ENCODE measurements at regions not wholly inside any gene's neighbourhood (a gene's known extent, or its start where the extent isn't known, plus 50 kb on each side); places are given as distances from the start of the nearest gene placed in this dataset.

GRCh38 chr5:39658866-39659265 is 234.1 kb upstream of the DAB2 start:
- no peak for ATAC-seq
- Histone ChIP-seq H3K9me3 (no peaks in the 10 kb centered on the region), H3K4me3 (no peak overlapping the region), H3K4me2 (no peak overlapping the region), H3K27ac (no peak overlapping the region), H3K4me1 (no peaks in the 10 kb centered on the region)
- WGBS (ENCODE audit: missing lambda C conversion rate) = 75% methylated on average over 4 of the region's 4 CpGs
- CTCF ChIA-PET = no interaction called here
- DNase-seq (ENCODE audit: low read depth in 1 of 2, low spot score in 1 of 2) = no peak
- TF ChIP-seq E2F6 (IDR thresholded peaks at IDR 0.05; ENCODE audit: borderline replicate concordance, low read depth) (no peak), HDAC2 (IDR thresholded peaks at IDR 0.05) (no peak), ELK1 (IDR thresholded peaks at IDR 0.05; ENCODE audit: low read depth, low read length) (no peak), KDM1A (IDR thresholded peaks at IDR 0.05; ENCODE audit: low read depth) (no peak), EP300 (IDR thresholded peaks at IDR 0.05) (no peak), FOSB (CRISPR knock-in tag; IDR thresholded peaks at IDR 0.05) (no peak), USF2 (IDR thresholded peaks at IDR 0.05) (no peak), CHD2 (IDR thresholded peaks at IDR 0.05; ENCODE audit: low read length, partially characterized antibody) (no peak), TP53 (CRISPR knock-in tag; IDR thresholded peaks at IDR 0.05) (no peak)
- POLR2A ChIA-PET = no interaction called here
- FAIRE-seq = no peak

GRCh38 chr5:39657943-39658342 is 233.2 kb upstream of the DAB2 start:
- Histone ChIP-seq H3K4me3 (no peak overlapping the region), H3K27ac (no peak overlapping the region), H3K9me3 (no peaks in the 10 kb centered on the region), H3K4me2 (no peak overlapping the region), H3K4me1 (no peaks in the 10 kb centered on the region)
- POLR2A ChIA-PET = no interaction called here
- ATAC-seq (no peak), DNase-seq (ENCODE audit: low read depth in 1 of 2, low spot score in 1 of 2) (no peak), FAIRE-seq (no peak)
- CTCF ChIA-PET = no interaction called here
- TF ChIP-seq NR3C1 (IDR thresholded peaks at IDR 0.05) (no peak), ESRRA (IDR thresholded peaks at IDR 0.05; ENCODE audit: borderline replicate concordance, low read length) (no peak), PHF8 (IDR thresholded peaks at IDR 0.05; ENCODE audit: borderline replicate concordance, low read depth) (no peak)
- 83% methylated on average over 1 of the region's 1 CpG for WGBS (ENCODE audit: missing lambda C conversion rate)

- Histone ChIP-seq H3K4me2 (no peak overlapping the region), H3K27ac (no peak overlapping the region), H3K4me3 (no peak overlapping the region), H3K4me1 (no peaks in the 10 kb centered on the region), H3K9me3 (no peaks in the 10 kb centered on the region)
- ChIA-PET CTCF (interaction anchor here (0.5 to 1.3 kb wide), 2 partner anchors 8 to 652 kb away, joined by 3 to 6 read pairs; no protein-coding TSS in a partner anchor), POLR2A (no interaction called here)
- no peak for FAIRE-seq
- DNase-seq (ENCODE audit: low read depth in 1 of 2, low spot score in 1 of 2) = no peak
- no peak for TF ChIP-seq ZSCAN20 (CRISPR knock-in tag; IDR thresholded peaks at IDR 0.05)
- ATAC-seq = no peak
Observed at GRCh38 chr5:39656600-39656999, 231.8 kb upstream of the DAB2 start.

GRCh38 chr5:39654715-39655114 is 229.9 kb upstream of the DAB2 start:
- Histone ChIP-seq H3K9me3 (no peaks in the 10 kb centered on the region), H3K27ac (no peak overlapping the region), H3K4me2 (no peak overlapping the region), H3K4me3 (no peak overlapping the region), H3K4me1 (no peaks in the 10 kb centered on the region)
- WGBS (ENCODE audit: missing lambda C conversion rate) = 53% methylated on average over 4 of the region's 4 CpGs
- FAIRE-seq = no peak
- DNase-seq (ENCODE audit: low read depth in 1 of 2, low spot score in 1 of 2) = no peak
- no peak for ATAC-seq
- POLR2A ChIA-PET = interaction anchor here (0.7 kb wide), 1 partner anchor 50 kb away, joined by 3 read pairs; no protein-coding TSS in a partner anchor
- CTCF ChIA-PET = no interaction called here
- TF ChIP-seq EP300 (IDR thresholded peaks at IDR 0.05) (no peak), ZNF302 (CRISPR knock-in tag; IDR thresholded peaks at IDR 0.05) (no peak), RARB (CRISPR knock-in tag; IDR thresholded peaks at IDR 0.05) (no peak), RAD21 (conservative IDR thresholded peaks at IDR 0.05 in 1 of 2, IDR thresholded peaks at IDR 0.05 in 1 of 2) (no peak), BCL3 (IDR thresholded peaks at IDR 0.05) (no peak), FOXS1 (CRISPR knock-in tag; IDR thresholded peaks at IDR 0.05) (no peak), CHD4 (IDR thresholded peaks at IDR 0.05; ENCODE audit: borderline replicate concordance) (no peak), CTCF (IDR thresholded peaks at IDR 0.05) (no peak), NR3C1 (IDR thresholded peaks at IDR 0.05) (no peak), ATOH8 (CRISPR knock-in tag; IDR thresholded peaks at IDR 0.05; ENCODE audit: low read depth) (no peak), NFE2L2 (conservative IDR thresholded peaks at IDR 0.05; ENCODE audit: low read length) (no peak), ZFP36 (IDR thresholded peaks at IDR 0.05; ENCODE audit: borderline replicate concordance, partially characterized antibody) (no peak), MAFK (IDR thresholded peaks at IDR 0.05; ENCODE audit: partially characterized antibody) (no peak)
